Tibial nerve (tissue), 4 donors: ENCODE measurements at regions not wholly inside any gene's neighbourhood (a gene's known extent, or its start where the extent isn't known, plus 50 kb on each side); places are given as distances from the start of the nearest gene placed in this dataset.

ENCODE experiments used
- DNase-seq, 2 donors: peaks; one replicate each; pipeline ENCODE4 v3.0.0-alpha.2; 2019; ENCODE audit warnings: low spot score in 2 of 2
- H3K27ac ChIP-seq, 4 donors: fragments of 200-600 bp; sonication (generic) in 3 of 4; one replicate each; pipeline ENCODE4 v1.5.1; 2017 to 2019; ENCODE audit warnings: mild to moderate bottlenecking in 1 of 4
- H3K27me3 ChIP-seq, 2 donors: fragments of 200-600 bp; sonication (generic) in 1 of 2; one replicate each; pipeline versions ENCODE4 v1.5.1 to v1.6.0; 2017 to 2019
- H3K36me3 ChIP-seq, 3 donors: fragments of 200-600 bp; sonication (generic); one replicate each; pipeline ENCODE4 v1.5.1; 2018 to 2019
- H3K4me1 ChIP-seq, 4 donors: fragments of 200-600 bp; sonication (generic) in 3 of 4; one replicate each; pipeline ENCODE4 v1.5.1; 2017 to 2019
- H3K4me3 ChIP-seq, 4 donors: fragments of 200-600 bp; sonication (generic) in 3 of 4; one replicate each; pipeline ENCODE4 v1.5.1; 2017 to 2019; ENCODE audit warnings: mild to moderate bottlenecking in 1 of 4, moderate library complexity in 1 of 4
- H3K9me3 ChIP-seq, 4 donors: fragments of 200-600 bp; sonication (generic) in 3 of 4; one replicate each; pipeline ENCODE4 v1.5.1; 2017 to 2019
- CTCF ChIP-seq, 5 experiments: fragments of 200-600 bp in 3 of 5; fragments of 450-650 bp in 2 of 5; sonication (generic) in 3 of 5; IDR thresholded peaks; one replicate each; pipeline ENCODE4 v1.5.1; 2016 to 2019; ENCODE audit warnings: antibody characterized with exemption in 5 of 5, mild to moderate bottlenecking in 3 of 5, moderate library complexity in 2 of 5
- EP300 ChIP-seq, 2 donors: sonication (generic); formaldehyde crosslinking; IDR thresholded peaks; one replicate each; pipeline ENCODE4 v1.6.1; 2017; ENCODE audit warnings: antibody characterized with exemption in 2 of 2, mild to moderate bottlenecking in 1 of 2
- POLR2A ChIP-seq, 2 donors: fragments of 450-650 bp; IDR thresholded peaks; one replicate each; pipeline ENCODE4 v1.6.1; 2017; ENCODE audit warnings: antibody characterized with exemption in 2 of 2, mild to moderate bottlenecking in 2 of 2, moderate library complexity in 2 of 2
- WGBS, 2 donors: methylation state at CpG; one replicate each; pipeline ENCODE4 v1.1.5; 2018; 5-methylcytosine and 5-hydroxymethylcytosine counted together

GRCh38 chr18:2219706-2220105 is 351.6 kb downstream of the METTL4 start:
- no peaks in the 10 kb centered on the region for H3K9me3 ChIP-seq
- 88 to 90% methylated on average over 3 of the region's 3 CpGs for WGBS, 2 donors
- TF ChIP-seq EP300 (IDR thresholded peaks at IDR 0.05) (no peak), POLR2A (IDR thresholded peaks at IDR 0.05) (no peak), CTCF (IDR thresholded peaks at IDR 0.05) (no peak)
- no peaks in the 10 kb centered on the region for H3K36me3 ChIP-seq
- DNase-seq, result no peak
- no peak overlapping the region for H3K27ac ChIP-seq
- H3K4me1 ChIP-seq, result peaks cover 0 to 14% (median 0%) of the 10 kb centered on the region in 4 donors
- H3K27me3 ChIP-seq, result no peaks in the 10 kb centered on the region
- no peak overlapping the region for H3K4me3 ChIP-seq

DNA sequence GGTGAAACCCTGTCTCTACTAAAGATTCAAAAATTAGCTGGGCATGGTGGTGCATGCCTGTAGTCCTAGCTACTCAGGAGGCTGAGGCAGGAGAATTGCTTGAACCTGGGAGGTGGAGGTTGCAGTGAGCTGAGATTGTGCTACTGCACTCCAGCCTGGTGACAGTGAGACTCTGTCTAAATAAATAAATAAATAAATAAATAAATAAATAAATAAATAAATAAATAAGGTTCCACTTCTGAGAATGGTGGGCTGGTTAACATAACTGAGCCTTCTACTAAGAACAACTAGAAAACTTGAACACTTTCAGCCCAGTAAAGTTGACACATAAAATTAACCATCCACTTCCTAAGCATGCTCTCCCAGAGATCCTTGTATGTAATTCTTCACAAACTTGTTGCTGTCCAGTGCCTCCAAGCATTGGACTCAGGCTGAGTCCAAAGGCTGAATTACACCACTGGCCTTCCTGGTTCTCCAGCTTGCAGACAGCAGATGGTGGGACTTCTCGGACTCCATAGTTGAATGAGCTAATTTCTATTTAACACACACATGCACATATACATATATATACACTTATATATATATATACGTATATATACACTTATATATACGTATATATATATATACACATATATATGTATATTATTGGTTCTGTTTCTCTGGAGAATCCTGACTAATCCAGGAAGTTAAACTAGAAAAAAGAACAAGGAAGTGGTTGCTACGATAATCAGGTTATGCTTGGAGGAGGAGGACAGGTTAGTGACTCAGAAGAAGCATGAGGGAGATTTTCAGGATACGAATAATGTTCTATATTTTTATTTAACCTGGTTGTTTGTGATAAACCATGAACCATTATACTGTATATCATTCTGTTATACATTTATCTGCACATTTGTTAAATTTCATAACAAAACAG is 348.8 kb downstream of the METTL4 start:
- TF ChIP-seq POLR2A (IDR thresholded peaks at IDR 0.05) (no peak), CTCF (IDR thresholded peaks at IDR 0.05) (no peak), EP300 (IDR thresholded peaks at IDR 0.05) (no peak)
- Histone ChIP-seq H3K9me3 (no peaks in the 10 kb centered on the region), H3K4me3 (no peak overlapping the region), H3K27ac (no peak overlapping the region), H3K36me3 (no peaks in the 10 kb centered on the region), H3K4me1 (peaks cover 0 to 14% (median 0%) of the 10 kb centered on the region in 4 donors), H3K27me3 (no peaks in the 10 kb centered on the region)
- no peak for DNase-seq
- 85 to 87% methylated on average over 5 of the region's 5 CpGs for WGBS, 2 donors

DNA sequence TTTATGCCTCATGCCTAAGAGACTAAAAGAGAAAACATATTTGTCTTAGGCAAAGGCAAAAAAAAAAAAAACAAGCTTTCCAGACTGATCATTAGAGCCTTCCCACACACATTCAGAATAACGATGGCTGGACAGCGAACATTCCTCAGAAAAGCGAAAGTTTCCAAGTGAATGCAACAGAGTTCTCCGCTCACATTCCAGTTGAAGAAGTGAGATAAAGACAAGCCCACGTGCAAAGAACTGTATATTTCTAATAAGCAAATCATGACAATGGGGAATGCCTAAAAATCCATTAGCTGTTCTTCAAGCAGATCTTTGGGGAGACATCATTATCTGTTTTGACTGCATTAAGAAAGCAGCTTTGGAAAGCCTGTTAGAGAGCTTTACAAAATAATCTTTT is 347.9 kb downstream of the METTL4 start:
- H3K4me1 ChIP-seq, result peaks cover 0 to 14% (median 0%) of the 10 kb centered on the region in 4 donors
- H3K9me3 ChIP-seq, result no peaks in the 10 kb centered on the region
- H3K36me3 ChIP-seq, result no peaks in the 10 kb centered on the region
- no peak for TF ChIP-seq POLR2A (IDR thresholded peaks at IDR 0.05)
- TF ChIP-seq EP300 (IDR thresholded peaks at IDR 0.05), result no peak
- no peak for TF ChIP-seq CTCF (IDR thresholded peaks at IDR 0.05)
- no peak for DNase-seq
- H3K27me3 ChIP-seq, result no peaks in the 10 kb centered on the region
- peak overlapping the region in 2 of 4 donors; percentile 13 to 39 for H3K4me3 ChIP-seq
- 15 to 21% methylated on average over 5 of the region's 5 CpGs for WGBS, 2 donors
- H3K27ac ChIP-seq, result no peak overlapping the region

GRCh38 chr18:2223849-2224248 is 347.5 kb downstream of the METTL4 start:
- Histone ChIP-seq H3K36me3 (no peaks in the 10 kb centered on the region), H3K27ac (no peak overlapping the region), H3K9me3 (no peaks in the 10 kb centered on the region), H3K4me3 (peak overlapping the region in 2 of 4 donors; percentile 13 to 39), H3K27me3 (no peaks in the 10 kb centered on the region), H3K4me1 (peaks cover 0 to 14% (median 0%) of the 10 kb centered on the region in 4 donors)
- WGBS, 2 donors, result 20 to 21% methylated on average over 2 of the region's 2 CpGs
- TF ChIP-seq CTCF (IDR thresholded peaks at IDR 0.05) (peak in 4 of 5 experiments; percentile 19 to 46 (median 35)), EP300 (IDR thresholded peaks at IDR 0.05) (no peak)
- peak in 1 of 2 donors; percentile 33 for DNase-seq

DNA sequence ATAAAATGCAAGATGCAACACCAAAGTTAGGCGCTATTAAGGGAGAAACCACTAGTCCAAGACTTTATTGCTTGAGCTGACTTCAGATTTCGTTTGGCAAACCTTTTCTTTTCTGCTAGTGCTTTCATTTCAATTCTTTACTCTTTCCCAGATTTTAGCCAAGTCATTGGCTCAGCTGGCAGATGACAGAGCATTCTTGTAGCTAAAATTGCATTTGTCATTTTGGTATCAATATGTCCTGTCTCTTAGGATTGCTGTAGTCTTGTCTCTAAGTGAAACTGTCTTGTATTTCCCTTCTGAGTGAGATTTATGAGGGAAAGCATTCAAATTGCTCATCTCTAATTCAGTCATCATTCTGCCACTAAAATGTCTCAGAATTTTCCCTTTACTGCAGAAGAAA is 335.1 kb downstream of the METTL4 start:
- no peaks in the 10 kb centered on the region for H3K4me1 ChIP-seq
- no peak overlapping the region for H3K4me3 ChIP-seq
- WGBS, 2 donors, result 79 to 81% methylated on average over 2 of the region's 2 CpGs
- H3K36me3 ChIP-seq, result no peaks in the 10 kb centered on the region
- H3K27me3 ChIP-seq, result no peaks in the 10 kb centered on the region
- H3K9me3 ChIP-seq, result no peaks in the 10 kb centered on the region
- no peak for TF ChIP-seq POLR2A (IDR thresholded peaks at IDR 0.05)
- no peak for TF ChIP-seq CTCF (IDR thresholded peaks at IDR 0.05)
- no peak for TF ChIP-seq EP300 (IDR thresholded peaks at IDR 0.05)
- no peak for DNase-seq
- no peak overlapping the region for H3K27ac ChIP-seq
